Heart right ventricle (tissue), 16 donors: ENCODE measurements at regions not wholly inside any gene's neighbourhood (a gene's known extent, or its start where the extent isn't known, plus 50 kb on each side); places are given as distances from the start of the nearest gene placed in this dataset.

Experiments
- ATAC-seq, 8 donors: fragments of 200-7000 bp; cut with Tn5 transposase; one replicate each; pipeline ENCODE4 v1.9.1; 2020; ENCODE audit warnings: mild to moderate bottlenecking in 8 of 8, moderate library complexity in 8 of 8, moderate number of reproducible peaks in 1 of 8
- DNase-seq, 2 donors: peaks; one replicate each; pipeline ENCODE4 v3.0.0-alpha.2; 2020
- H3K27ac ChIP-seq, 10 donors: fragments of 200-600 bp; sonication (generic) in 2 of 10; one replicate each; pipeline versions ENCODE4 v1.5.0 to v1.8.0; 2020 to 2022; ENCODE audit warnings: mild to moderate bottlenecking in 3 of 10
- H3K27me3 ChIP-seq, 7 donors: fragments of 200-600 bp; one replicate each; pipeline ENCODE4 v1.8.0; 2021 to 2022; ENCODE audit warnings: mild to moderate bottlenecking in 2 of 7
- H3K36me3 ChIP-seq, 9 donors: fragments of 200-600 bp; sonication (generic) in 1 of 9; one replicate each; pipeline versions ENCODE4 v1.5.0 to v1.8.0; 2020 to 2022; ENCODE audit warnings: mild to moderate bottlenecking in 2 of 9
- H3K4me1 ChIP-seq, 9 donors: fragments of 200-600 bp; sonication (generic) in 1 of 9; one replicate each; pipeline versions ENCODE4 v1.5.0 to v1.8.0; 2020 to 2022; ENCODE audit warnings: mild to moderate bottlenecking in 4 of 9
- H3K4me3 ChIP-seq, 10 donors: fragments of 200-600 bp; sonication (generic) in 2 of 10; one replicate each; pipeline versions ENCODE4 v1.5.0 to v1.8.0; 2020 to 2022; ENCODE audit warnings: mild to moderate bottlenecking in 7 of 10, moderate library complexity in 2 of 10
- H3K9me3 ChIP-seq, 11 donors: fragments of 200-600 bp in 10 of 11; sonication (generic) in 2 of 11; one replicate each; pipeline versions ENCODE4 v1.5.0 to v1.8.0; 2013 to 2022; ENCODE audit warnings: mild to moderate bottlenecking in 2 of 11, control low read depth in 1 of 11, moderate library complexity in 1 of 11
- WGBS, 2 donors: extraction: QIAGEN DNeasy Blood & Tissue Kit; methylation state at CpG; one replicate each; pipeline ENCODE4 v1.1.7; 2013; ENCODE audit warnings: inconsistent platforms in 1 of 2; 5-methylcytosine and 5-hydroxymethylcytosine counted together
- intact Hi-C, 10 donors: fragments of 100-400 bp; cut with DNase I; formaldehyde crosslinking; loops; one replicate each; pipeline versions ENCODE4 v1.11.1 to v1.14.2; 2022
- TF ChIP-seq, protein P1 (sequence below), 9 donors: fragments of 200-600 bp; sonication (generic) in 2 of 9; IDR thresholded peaks; one replicate each; pipeline versions ENCODE4 v1.5.0 to v1.8.0; 2021 to 2022; ENCODE audit warnings: antibody characterized with exemption in 9 of 9, mild to moderate bottlenecking in 5 of 9, moderate library complexity in 1 of 9
- donor health status: Arrhythmogenic right ventricular cardiomyopathy.
- donor health status: ischemic (EF 13 %, LVEDD 7.1; RV severe dilation, severe dysfunction).
- donor health status: healthy with polysubstance abuse.
- donor health status: DM: no; HTN: yes; CAD: no.
- donor health status: DM: no; HTN: no; CAD: no.
- donor health status: ischemic (EF 25% LVEDD 6.9; RV normal size, moderate dysfunction).
- donor health status: ischemic (EF 25% LVEDD 5.7; RV mildly dilated, moderate dysfunction).
- donor health status: healthy.
- donor health status: DM: yes; HTN: yes; CAD: no.
- donor health status: Ischemic cardiomyopathy.
- donor health status: ischemic (EF 35%, LVEDD 5.7; RV mildly dilated, moderate dysfunction).
- donor health status: nonischemic (EF 11% LVEDD 7.7; RV severe dilation, severe dysfunction).
- donor health status: DM: yes; HTN: yes; CAD: no.
- donor health status: PGD.
- donor health status: ischemic (EF 29% LVEDD 5.4; RV normal size, mild dysfunction).
- donor health status: nonischemic (EF 23%, LVEDD 6.1; RV moderate dilation, normal function).

DNA sequence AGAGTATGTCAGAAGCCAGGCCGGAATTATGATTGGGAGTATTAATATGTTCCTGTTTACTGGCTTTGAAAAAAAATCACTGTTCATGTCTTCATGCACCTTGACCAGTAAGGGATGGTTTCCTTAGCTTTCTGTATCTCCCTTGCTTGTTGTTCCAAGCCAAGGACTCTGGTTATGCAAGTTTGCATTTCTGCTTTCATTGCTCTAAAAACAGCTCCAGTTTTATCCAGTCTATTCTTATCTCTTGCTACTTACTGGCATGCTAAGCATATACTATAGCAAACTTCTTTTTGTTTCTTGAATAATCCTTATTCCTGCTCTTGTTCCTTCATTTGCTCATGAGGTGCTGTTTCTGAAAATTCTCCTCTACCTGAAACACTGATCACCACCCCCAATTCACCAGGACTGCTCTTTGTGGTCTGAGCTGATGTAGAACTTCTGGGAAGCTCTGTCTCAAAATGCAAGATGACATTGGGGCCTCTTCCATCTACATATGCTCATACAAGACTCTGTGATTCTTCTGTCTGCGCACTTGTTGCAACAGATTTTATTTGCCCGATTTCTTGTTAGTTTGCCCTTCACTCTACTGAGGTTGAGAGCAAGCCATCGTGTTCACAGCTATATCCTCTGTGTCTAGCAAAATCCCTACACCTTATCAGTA, 173.0 kb downstream of the EBLN2 start:
- Histone ChIP-seq H3K4me1 (peaks cover 0 to 4% (median 0%) of the 10 kb centered on the region in 9 donors), H3K9me3 (no peaks in the 10 kb centered on the region), H3K36me3 (no peaks in the 10 kb centered on the region), H3K27ac (no peak overlapping the region), H3K4me3 (no peak overlapping the region), H3K27me3 (no peaks in the 10 kb centered on the region)
- ATAC-seq (no peak), DNase-seq (no peak)
- TF ChIP-seq, protein P1, sequence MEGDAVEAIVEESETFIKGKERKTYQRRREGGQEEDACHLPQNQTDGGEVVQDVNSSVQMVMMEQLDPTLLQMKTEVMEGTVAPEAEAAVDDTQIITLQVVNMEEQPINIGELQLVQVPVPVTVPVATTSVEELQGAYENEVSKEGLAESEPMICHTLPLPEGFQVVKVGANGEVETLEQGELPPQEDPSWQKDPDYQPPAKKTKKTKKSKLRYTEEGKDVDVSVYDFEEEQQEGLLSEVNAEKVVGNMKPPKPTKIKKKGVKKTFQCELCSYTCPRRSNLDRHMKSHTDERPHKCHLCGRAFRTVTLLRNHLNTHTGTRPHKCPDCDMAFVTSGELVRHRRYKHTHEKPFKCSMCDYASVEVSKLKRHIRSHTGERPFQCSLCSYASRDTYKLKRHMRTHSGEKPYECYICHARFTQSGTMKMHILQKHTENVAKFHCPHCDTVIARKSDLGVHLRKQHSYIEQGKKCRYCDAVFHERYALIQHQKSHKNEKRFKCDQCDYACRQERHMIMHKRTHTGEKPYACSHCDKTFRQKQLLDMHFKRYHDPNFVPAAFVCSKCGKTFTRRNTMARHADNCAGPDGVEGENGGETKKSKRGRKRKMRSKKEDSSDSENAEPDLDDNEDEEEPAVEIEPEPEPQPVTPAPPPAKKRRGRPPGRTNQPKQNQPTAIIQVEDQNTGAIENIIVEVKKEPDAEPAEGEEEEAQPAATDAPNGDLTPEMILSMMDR (IDR thresholded peaks at IDR 0.05) = no peak
- 93 to 95% methylated on average over 4 of the region's 4 CpGs for WGBS, 2 donors
- intact Hi-C loops = no loop called here

DNA sequence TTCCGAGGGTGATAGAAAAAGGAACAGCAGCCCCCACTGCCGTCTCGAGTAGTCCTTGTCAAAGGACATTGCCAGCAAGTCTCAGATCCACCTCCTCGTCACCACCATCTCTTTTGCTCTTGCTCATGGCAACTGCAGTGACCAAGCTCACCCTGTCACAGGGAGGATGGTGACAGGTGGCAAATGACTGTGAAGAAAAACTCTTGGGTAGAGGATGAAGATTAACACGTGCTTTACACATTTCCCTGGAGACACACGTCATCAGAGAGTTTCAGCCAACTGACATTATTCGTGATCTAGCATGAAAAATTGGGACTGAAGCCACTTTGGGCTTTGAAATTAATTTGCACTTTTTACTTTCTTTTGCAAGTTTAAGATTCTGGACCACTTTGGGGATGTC, 174.3 kb downstream of the EBLN2 start:
- TF ChIP-seq, protein P1 (IDR thresholded peaks at IDR 0.05) = no peak
- Histone ChIP-seq H3K27ac (no peak overlapping the region), H3K9me3 (no peaks in the 10 kb centered on the region), H3K27me3 (no peaks in the 10 kb centered on the region), H3K36me3 (no peaks in the 10 kb centered on the region), H3K4me3 (no peak overlapping the region), H3K4me1 (peaks cover 0 to 4% (median 0%) of the 10 kb centered on the region in 9 donors)
- ATAC-seq (no peak), DNase-seq (no peak)
- intact Hi-C loops = no loop called here
- WGBS, 2 donors = 51 to 53% methylated on average over 7 of the region's 7 CpGs

DNA sequence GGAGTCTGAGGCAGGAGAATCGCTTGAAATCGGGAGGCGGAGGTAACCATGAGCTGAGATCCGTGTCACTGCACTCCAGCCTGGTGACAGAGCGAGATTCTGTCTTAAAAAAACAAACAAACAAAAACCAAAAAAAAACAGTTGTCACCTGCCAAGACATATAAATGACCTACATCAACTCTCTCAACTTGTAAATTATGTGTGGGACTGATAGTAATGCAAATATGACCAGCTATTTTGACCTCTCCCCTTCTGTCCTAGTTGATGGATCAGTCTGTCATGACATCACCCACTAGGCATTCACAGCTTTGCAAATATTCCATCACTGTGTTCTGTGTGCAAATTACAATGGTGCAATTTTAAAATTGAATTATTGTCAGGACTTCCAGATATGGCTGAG, 175.4 kb downstream of the EBLN2 start:
- TF ChIP-seq, protein P1 (IDR thresholded peaks at IDR 0.05) = no peak

DNA sequence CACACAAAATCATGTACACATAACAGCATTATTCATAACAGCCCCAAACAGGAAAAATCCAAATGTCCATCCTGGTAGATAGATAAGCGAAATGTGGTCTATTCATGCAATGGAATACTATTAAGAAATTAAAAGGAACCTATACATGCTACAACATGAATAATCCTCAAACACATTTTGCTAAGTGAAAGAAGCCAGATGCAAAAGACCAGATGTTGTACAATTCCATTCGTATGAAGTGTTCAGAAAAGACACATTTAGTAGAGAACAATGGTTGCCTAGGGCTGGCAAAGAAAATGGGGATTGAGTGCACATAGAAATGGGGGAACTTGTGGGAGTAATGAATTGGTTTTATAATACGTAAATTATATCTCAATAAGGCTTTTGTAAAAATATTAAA, 182.3 kb downstream of the EBLN2 start:
- H3K4me3 ChIP-seq = no peak overlapping the region
- intact Hi-C loops = no loop called here
- no peaks in the 10 kb centered on the region for H3K36me3 ChIP-seq
- H3K27ac ChIP-seq = no peak overlapping the region
- DNase-seq (no peak), ATAC-seq (no peak)
- no peaks in the 10 kb centered on the region for H3K27me3 ChIP-seq
- no peaks in the 10 kb centered on the region for H3K4me1 ChIP-seq
- H3K9me3 ChIP-seq = no peaks in the 10 kb centered on the region
- 83 to 89% methylated on average over 3 of the region's 3 CpGs for WGBS, 2 donors
- TF ChIP-seq, protein P1 (IDR thresholded peaks at IDR 0.05) = no peak

More for the DNA sequence above, 175.4 kb downstream of the EBLN2 start:
- H3K36me3 ChIP-seq = no peaks in the 10 kb centered on the region
- no peak overlapping the region for H3K27ac ChIP-seq
- no peak for ATAC-seq
- WGBS, 2 donors = 71 to 73% methylated on average over 5 of the region's 5 CpGs
- no peak overlapping the region for H3K4me3 ChIP-seq
- H3K27me3 ChIP-seq = no peaks in the 10 kb centered on the region
- intact Hi-C loops = no loop called here
- no peaks in the 10 kb centered on the region for H3K9me3 ChIP-seq
- H3K4me1 ChIP-seq = peaks cover 0 to 4% (median 0%) of the 10 kb centered on the region in 9 donors
- DNase-seq = no peak
